Tibial artery (tissue), 4 donors: ENCODE measurements at regions not wholly inside any gene's neighbourhood (a gene's known extent, or its start where the extent isn't known, plus 50 kb on each side); places are given as distances from the start of the nearest gene placed in this dataset.

Source experiments
- DNase-seq, 2 donors: peaks; one replicate each; pipeline ENCODE4 v3.0.0-alpha.2; 2019
- H3K27ac ChIP-seq, 2 donors: fragments of 200-600 bp; sonication (generic) in 1 of 2; 1 replicate in 1 of 2; 2 replicates in 1 of 2; pipeline ENCODE4 v1.5.1; 2018 to 2019; ENCODE audit warnings: mild to moderate bottlenecking in 1 of 2
- H3K27me3 ChIP-seq, 2 donors: fragments of 200-600 bp; sonication (generic) in 1 of 2; one replicate each; pipeline versions ENCODE4 v1.5.1 to v1.6.0; 2016 to 2019
- H3K36me3 ChIP-seq, 3 donors: fragments of 200-600 bp; sonication (generic) in 2 of 3; one replicate each; pipeline ENCODE4 v1.5.1; 2016 to 2019; ENCODE audit warnings: mild to moderate bottlenecking in 2 of 3
- H3K4me1 ChIP-seq, 4 donors: fragments of 200-600 bp; sonication (generic) in 2 of 4; 1 replicate in 3 of 4; 2 replicates in 1 of 4; pipeline ENCODE4 v1.5.1; 2016 to 2019
- H3K4me3 ChIP-seq, 2 donors: fragments of 200-600 bp; sonication (generic) in 1 of 2; 1 replicate in 1 of 2; 2 replicates in 1 of 2; pipeline ENCODE4 v1.5.1; 2018 to 2019; ENCODE audit warnings: mild to moderate bottlenecking in 2 of 2
- H3K9me3 ChIP-seq, 3 donors: fragments of 200-600 bp; sonication (generic) in 1 of 3; one replicate each; pipeline ENCODE4 v1.5.1; 2016 to 2019
- intact Hi-C: fragments of 100-400 bp; cut with DNase I; formaldehyde crosslinking; loops from one replicate; pipeline ENCODE4 v1.15.0; 2023; ENCODE audit warnings: low total_unique reads
- TF ChIP-seq, protein P1 (sequence below), 2 experiments: fragments of 200-600 bp in 1 of 2; fragments of 450-650 bp in 1 of 2; IDR thresholded peaks; one replicate each; pipeline ENCODE4 v1.5.1; 2017 to 2019; ENCODE audit warnings: antibody characterized with exemption in 2 of 2, mild to moderate bottlenecking in 1 of 2, moderate library complexity in 1 of 2

DNA sequence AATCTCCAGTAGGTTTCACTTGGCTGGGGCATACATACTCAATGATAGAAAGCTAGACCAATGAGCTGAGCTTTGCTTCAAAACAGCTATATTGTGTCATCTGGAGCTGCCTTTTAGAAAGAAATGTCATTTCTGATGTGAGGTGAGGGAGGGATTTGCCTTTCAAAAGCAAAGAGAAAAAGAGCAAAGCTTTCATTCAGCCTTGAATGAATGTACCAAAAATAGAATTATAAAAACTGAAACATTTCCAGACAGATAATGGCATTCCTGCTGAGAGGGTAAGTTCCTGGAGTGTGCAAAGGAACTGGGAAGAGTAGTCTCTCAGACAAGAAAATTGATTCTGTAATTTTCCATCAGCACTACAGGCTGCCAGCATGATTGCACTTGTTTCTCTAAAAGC is 710.0 kb downstream of the LRFN5 start:
- H3K27ac ChIP-seq = no peak overlapping the region
- no peaks in the 10 kb centered on the region for H3K36me3 ChIP-seq
- no peak for DNase-seq
- H3K27me3 ChIP-seq = no peaks in the 10 kb centered on the region
- TF ChIP-seq, protein P1, sequence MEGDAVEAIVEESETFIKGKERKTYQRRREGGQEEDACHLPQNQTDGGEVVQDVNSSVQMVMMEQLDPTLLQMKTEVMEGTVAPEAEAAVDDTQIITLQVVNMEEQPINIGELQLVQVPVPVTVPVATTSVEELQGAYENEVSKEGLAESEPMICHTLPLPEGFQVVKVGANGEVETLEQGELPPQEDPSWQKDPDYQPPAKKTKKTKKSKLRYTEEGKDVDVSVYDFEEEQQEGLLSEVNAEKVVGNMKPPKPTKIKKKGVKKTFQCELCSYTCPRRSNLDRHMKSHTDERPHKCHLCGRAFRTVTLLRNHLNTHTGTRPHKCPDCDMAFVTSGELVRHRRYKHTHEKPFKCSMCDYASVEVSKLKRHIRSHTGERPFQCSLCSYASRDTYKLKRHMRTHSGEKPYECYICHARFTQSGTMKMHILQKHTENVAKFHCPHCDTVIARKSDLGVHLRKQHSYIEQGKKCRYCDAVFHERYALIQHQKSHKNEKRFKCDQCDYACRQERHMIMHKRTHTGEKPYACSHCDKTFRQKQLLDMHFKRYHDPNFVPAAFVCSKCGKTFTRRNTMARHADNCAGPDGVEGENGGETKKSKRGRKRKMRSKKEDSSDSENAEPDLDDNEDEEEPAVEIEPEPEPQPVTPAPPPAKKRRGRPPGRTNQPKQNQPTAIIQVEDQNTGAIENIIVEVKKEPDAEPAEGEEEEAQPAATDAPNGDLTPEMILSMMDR (IDR thresholded peaks at IDR 0.05) = no peak
- no peaks in the 10 kb centered on the region for H3K9me3 ChIP-seq
- H3K4me3 ChIP-seq = no peak overlapping the region
- intact Hi-C loops = no loop called here
- H3K4me1 ChIP-seq = no peaks in the 10 kb centered on the region

DNA sequence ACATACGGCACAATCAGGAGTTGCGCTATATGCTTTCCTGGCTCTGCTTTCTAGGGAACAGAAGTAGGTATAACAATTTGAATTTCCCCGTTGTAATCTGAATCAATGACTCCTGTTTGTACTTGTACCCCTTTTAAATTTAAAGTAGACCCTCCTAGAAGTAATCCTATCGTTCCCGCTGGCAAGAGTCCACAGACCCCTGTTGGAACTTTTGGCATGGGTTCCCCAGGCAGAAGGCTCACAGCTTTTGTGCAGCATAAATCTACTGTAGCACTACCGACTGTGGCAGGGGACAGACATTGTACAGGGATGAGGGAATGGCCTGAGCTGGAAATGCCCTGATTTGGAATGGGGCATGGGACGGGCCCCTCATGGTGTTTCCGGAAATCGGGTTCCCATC is 705.2 kb downstream of the LRFN5 start:
- no peak for DNase-seq
- Histone ChIP-seq H3K36me3 (no peaks in the 10 kb centered on the region), H3K9me3 (peaks cover 0 to 20% (median 17%) of the 10 kb centered on the region in 3 donors), H3K4me3 (no peak overlapping the region), H3K27me3 (no peaks in the 10 kb centered on the region), H3K4me1 (no peaks in the 10 kb centered on the region), H3K27ac (no peak overlapping the region)
- TF ChIP-seq, protein P1 (IDR thresholded peaks at IDR 0.05) = no peak
- intact Hi-C loops = no loop called here

DNA sequence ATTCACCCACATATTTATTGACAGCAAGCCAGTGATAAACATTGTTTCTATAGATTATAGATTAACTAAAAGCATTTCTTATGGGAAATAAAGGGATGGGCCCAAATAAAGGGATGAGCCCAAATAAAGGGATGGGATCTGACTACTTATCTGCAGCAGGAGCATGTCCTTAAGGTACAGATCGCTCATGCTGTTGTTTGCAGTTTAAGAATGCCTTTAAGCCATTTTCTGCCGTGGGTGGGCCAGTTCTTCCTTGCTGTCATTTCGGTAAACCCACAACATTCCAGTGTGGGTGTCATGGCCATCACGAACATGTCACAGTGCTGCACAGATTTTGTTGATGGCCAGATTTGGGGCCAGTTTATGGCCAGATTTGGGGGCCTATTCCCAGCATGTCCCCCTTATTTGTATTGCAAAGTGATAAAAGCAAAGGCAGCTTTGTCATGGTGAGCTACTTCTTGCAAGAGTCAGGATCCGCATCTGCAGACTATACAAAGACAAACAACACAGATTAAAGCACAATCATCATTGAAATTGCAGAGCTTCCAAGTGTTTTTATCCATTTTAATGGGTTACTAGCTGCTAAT is 700.7 kb downstream of the LRFN5 start:
- no peak for DNase-seq
- Histone ChIP-seq H3K36me3 (no peaks in the 10 kb centered on the region), H3K4me1 (no peaks in the 10 kb centered on the region), H3K9me3 (peaks cover 0 to 20% (median 18%) of the 10 kb centered on the region in 3 donors), H3K27ac (no peak overlapping the region), H3K4me3 (no peak overlapping the region), H3K27me3 (no peaks in the 10 kb centered on the region)
- intact Hi-C loops = no loop called here
- TF ChIP-seq, protein P1 (IDR thresholded peaks at IDR 0.05) = no peak

DNA sequence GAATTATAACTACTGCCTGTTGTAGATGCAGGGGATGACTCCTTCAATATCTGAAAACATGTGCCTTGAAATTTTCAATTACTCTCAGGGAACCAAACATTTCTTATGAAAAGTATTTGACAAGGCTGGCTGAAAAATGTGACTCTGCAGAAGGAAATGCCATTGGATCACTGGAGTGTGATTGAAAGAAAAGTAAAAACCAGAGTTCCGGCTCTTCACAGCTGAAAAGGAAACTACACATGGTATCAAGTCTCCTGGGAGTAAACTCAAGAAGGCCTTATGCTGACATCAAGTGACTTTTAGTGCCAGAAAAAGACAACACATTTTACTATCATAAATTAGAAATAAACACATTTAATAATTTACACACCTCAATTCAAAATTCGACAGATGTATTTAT is 693.0 kb downstream of the LRFN5 start:
- no peaks in the 10 kb centered on the region for H3K36me3 ChIP-seq
- no peak for DNase-seq
- intact Hi-C loops = no loop called here
- TF ChIP-seq, protein P1 (IDR thresholded peaks at IDR 0.05) = no peak
- H3K27ac ChIP-seq = no peak overlapping the region
- H3K4me1 ChIP-seq = no peaks in the 10 kb centered on the region
- H3K4me3 ChIP-seq = no peak overlapping the region
- no peaks in the 10 kb centered on the region for H3K9me3 ChIP-seq
- H3K27me3 ChIP-seq = no peaks in the 10 kb centered on the region

DNA sequence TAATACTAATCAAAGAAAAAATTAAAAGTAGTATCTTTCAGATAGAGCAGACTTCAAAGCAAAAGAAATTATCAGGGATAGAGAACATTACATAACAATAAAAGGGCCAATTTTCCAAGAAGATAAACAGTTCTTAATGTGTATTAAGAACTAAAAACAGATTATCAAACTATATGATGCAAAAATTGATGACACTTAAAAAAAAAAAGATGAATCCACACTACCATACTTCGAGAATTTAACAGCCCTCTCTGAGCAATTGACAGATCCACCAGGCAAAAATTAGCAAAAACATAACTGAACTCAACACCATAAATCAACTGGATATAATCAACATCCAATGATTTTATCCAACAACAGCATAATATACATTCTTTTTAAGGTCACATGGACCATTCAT is 686.5 kb downstream of the LRFN5 start:
- H3K36me3 ChIP-seq = no peaks in the 10 kb centered on the region
- no peaks in the 10 kb centered on the region for H3K9me3 ChIP-seq
- intact Hi-C loops = no loop called here
- H3K4me3 ChIP-seq = no peak overlapping the region
- TF ChIP-seq, protein P1 (IDR thresholded peaks at IDR 0.05) = no peak
- no peak for DNase-seq
- H3K27me3 ChIP-seq = no peaks in the 10 kb centered on the region
- H3K27ac ChIP-seq = no peak overlapping the region
- H3K4me1 ChIP-seq = no peaks in the 10 kb centered on the region

DNA sequence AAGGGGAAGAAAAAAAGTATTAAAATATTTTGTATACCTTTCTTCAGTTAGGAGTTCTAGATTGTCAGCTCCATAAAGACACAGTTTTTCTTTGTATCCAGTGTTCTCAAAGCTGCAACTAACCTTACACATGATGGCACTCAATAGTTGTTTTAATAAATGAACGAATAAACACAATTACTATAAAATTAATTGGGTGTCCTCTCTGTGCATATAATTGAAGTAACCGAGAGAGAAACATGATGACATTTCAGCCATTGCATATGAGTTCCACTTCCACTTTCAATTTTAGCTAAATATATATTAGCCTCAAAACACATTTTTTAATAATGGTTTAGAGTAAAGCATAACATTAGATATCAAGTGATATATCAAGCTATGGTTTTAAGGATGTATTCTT is 671.2 kb downstream of the LRFN5 start:
- Histone ChIP-seq H3K9me3 (no peaks in the 10 kb centered on the region), H3K4me1 (no peaks in the 10 kb centered on the region), H3K4me3 (no peak overlapping the region), H3K27ac (no peak overlapping the region), H3K36me3 (no peaks in the 10 kb centered on the region), H3K27me3 (no peaks in the 10 kb centered on the region)
- DNase-seq = no peak
- intact Hi-C loops = no loop called here
- TF ChIP-seq, protein P1 (IDR thresholded peaks at IDR 0.05) = no peak
